K562 (cell line): ENCODE measurements at regions not wholly inside any gene's neighbourhood (a gene's known extent, or its start where the extent isn't known, plus 50 kb on each side); places are given as distances from the start of the nearest gene placed in this dataset.

ENCODE experiments used
- MTA3 ChIP-seq: fragments of 450-650 bp; formaldehyde crosslinking; IDR thresholded peaks from 2 replicates; pipeline ENCODE4 v1.6.1; 2017; ENCODE audit warnings: mild to moderate bottlenecking, borderline replicate concordance
- ZNF174 ChIP-seq: fragments of 250-450 bp; sonication (Bioruptor Pico); IDR thresholded peaks from 2 replicates; pipeline ENCODE4 v1.4.0; 2020; ENCODE audit warnings: mild to moderate bottlenecking
- ZNF586 ChIP-seq: fragments of 450-650 bp; formaldehyde crosslinking; conservative IDR thresholded peaks from 2 replicates; pipeline ENCODE4 v1.4.0; 2020; ENCODE audit warnings: mild to moderate bottlenecking, moderate library complexity
- TF ChIP-seq, protein P1 (sequence below): fragments of 200-600 bp; sonication (generic); IDR thresholded peaks from one replicate; pipeline ENCODE4 v1.6.1; 2012; ENCODE audit warnings: mild to moderate bottlenecking, low read depth, low read length, inconsistent platforms

DNA sequence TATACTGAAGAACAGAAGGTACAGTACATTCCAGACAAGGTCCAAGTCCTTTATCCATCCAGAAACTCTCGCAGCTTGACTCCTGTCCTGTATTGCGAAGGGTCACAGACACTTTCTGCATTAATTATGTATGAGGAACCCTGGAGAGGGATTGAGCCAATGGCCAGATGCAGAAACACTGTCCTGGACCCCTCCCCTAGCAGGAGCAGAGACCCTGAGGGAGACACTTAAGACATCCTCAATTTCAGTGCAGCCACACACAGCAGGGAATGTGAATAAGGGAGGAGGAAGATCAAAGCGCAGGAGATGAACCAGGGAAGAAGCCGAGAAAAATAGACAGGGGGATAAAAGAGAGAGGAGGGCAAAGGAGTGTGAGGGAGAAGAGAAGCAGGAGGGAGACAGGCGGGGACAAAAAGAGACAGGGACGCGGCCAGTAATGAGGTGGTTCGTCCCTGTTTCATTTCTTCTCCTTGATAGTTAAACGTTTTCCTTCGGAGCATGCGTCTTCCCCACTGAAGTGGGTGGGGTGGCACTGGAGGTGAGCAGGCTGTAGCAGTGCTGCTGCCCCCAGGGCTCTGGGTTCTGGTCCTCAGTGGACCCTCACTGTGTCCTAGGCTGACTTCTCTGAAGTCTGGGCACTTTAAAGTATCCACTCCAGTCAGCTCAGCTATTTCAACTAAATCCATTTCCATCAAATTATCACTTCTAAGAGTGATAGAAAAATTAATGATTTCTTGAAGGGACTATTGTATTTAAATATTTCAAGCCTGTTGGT is 356.4 kb upstream of the NOCT start (continued):
- TF ChIP-seq, protein P1, sequence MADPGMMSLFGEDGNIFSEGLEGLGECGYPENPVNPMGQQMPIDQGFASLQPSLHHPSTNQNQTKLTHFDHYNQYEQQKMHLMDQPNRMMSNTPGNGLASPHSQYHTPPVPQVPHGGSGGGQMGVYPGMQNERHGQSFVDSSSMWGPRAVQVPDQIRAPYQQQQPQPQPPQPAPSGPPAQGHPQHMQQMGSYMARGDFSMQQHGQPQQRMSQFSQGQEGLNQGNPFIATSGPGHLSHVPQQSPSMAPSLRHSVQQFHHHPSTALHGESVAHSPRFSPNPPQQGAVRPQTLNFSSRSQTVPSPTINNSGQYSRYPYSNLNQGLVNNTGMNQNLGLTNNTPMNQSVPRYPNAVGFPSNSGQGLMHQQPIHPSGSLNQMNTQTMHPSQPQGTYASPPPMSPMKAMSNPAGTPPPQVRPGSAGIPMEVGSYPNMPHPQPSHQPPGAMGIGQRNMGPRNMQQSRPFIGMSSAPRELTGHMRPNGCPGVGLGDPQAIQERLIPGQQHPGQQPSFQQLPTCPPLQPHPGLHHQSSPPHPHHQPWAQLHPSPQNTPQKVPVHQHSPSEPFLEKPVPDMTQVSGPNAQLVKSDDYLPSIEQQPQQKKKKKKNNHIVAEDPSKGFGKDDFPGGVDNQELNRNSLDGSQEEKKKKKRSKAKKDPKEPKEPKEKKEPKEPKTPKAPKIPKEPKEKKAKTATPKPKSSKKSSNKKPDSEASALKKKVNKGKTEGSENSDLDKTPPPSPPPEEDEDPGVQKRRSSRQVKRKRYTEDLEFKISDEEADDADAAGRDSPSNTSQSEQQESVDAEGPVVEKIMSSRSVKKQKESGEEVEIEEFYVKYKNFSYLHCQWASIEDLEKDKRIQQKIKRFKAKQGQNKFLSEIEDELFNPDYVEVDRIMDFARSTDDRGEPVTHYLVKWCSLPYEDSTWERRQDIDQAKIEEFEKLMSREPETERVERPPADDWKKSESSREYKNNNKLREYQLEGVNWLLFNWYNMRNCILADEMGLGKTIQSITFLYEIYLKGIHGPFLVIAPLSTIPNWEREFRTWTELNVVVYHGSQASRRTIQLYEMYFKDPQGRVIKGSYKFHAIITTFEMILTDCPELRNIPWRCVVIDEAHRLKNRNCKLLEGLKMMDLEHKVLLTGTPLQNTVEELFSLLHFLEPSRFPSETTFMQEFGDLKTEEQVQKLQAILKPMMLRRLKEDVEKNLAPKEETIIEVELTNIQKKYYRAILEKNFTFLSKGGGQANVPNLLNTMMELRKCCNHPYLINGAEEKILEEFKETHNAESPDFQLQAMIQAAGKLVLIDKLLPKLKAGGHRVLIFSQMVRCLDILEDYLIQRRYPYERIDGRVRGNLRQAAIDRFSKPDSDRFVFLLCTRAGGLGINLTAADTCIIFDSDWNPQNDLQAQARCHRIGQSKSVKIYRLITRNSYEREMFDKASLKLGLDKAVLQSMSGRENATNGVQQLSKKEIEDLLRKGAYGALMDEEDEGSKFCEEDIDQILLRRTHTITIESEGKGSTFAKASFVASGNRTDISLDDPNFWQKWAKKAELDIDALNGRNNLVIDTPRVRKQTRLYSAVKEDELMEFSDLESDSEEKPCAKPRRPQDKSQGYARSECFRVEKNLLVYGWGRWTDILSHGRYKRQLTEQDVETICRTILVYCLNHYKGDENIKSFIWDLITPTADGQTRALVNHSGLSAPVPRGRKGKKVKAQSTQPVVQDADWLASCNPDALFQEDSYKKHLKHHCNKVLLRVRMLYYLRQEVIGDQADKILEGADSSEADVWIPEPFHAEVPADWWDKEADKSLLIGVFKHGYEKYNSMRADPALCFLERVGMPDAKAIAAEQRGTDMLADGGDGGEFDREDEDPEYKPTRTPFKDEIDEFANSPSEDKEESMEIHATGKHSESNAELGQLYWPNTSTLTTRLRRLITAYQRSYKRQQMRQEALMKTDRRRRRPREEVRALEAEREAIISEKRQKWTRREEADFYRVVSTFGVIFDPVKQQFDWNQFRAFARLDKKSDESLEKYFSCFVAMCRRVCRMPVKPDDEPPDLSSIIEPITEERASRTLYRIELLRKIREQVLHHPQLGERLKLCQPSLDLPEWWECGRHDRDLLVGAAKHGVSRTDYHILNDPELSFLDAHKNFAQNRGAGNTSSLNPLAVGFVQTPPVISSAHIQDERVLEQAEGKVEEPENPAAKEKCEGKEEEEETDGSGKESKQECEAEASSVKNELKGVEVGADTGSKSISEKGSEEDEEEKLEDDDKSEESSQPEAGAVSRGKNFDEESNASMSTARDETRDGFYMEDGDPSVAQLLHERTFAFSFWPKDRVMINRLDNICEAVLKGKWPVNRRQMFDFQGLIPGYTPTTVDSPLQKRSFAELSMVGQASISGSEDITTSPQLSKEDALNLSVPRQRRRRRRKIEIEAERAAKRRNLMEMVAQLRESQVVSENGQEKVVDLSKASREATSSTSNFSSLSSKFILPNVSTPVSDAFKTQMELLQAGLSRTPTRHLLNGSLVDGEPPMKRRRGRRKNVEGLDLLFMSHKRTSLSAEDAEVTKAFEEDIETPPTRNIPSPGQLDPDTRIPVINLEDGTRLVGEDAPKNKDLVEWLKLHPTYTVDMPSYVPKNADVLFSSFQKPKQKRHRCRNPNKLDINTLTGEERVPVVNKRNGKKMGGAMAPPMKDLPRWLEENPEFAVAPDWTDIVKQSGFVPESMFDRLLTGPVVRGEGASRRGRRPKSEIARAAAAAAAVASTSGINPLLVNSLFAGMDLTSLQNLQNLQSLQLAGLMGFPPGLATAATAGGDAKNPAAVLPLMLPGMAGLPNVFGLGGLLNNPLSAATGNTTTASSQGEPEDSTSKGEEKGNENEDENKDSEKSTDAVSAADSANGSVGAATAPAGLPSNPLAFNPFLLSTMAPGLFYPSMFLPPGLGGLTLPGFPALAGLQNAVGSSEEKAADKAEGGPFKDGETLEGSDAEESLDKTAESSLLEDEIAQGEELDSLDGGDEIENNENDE: no peak
- no peak for TF ChIP-seq ZNF174
- no peak for TF ChIP-seq MTA3
- TF ChIP-seq ZNF586: no peak
